ENCODE measurements at regions not wholly inside any gene's neighbourhood (a gene's known extent, or its start where the extent isn't known, plus 50 kb on each side); places are given as distances from the start of the nearest gene placed in this dataset.

- no peak for DNase-seq
Measured at GRCh38 chr1:239593527-239593926, 207.2 kb downstream of the CHRM3 start.

- DNase-seq = no peak
Measured at GRCh38 chr1:239600588-239600987, 214.2 kb downstream of the CHRM3 start.

- DNase-seq = no peak
Measured at GRCh38 chr1:239601108-239601507, 214.7 kb downstream of the CHRM3 start.

- DNase-seq = no peak
Measured at GRCh38 chr1:239603530-239603929, 217.2 kb downstream of the CHRM3 start.

- no peak for DNase-seq
Measured at GRCh38 chr1:239606850-239607400, 220.6 kb downstream of the CHRM3 start.

- no peak for DNase-seq
Measured at GRCh38 chr1:239608469-239608868, 222.1 kb downstream of the CHRM3 start.

- DNase-seq = no peak
Measured at GRCh38 chr1:239612379-239612778, 226.0 kb downstream of the CHRM3 start.

- DNase-seq = no peak
Measured at GRCh38 chr1:239616673-239617072, 230.3 kb downstream of the CHRM3 start.

GRCh38 chr1:239617259-239617658 is 230.9 kb downstream of the CHRM3 start:
- no peak for DNase-seq

GRCh38 chr1:239617731-239618130 is 231.4 kb downstream of the CHRM3 start:
- no peak for DNase-seq

GRCh38 chr1:239619190-239619589 is 232.8 kb downstream of the CHRM3 start:
- DNase-seq = no peak

- no peak for DNase-seq
Measured at GRCh38 chr1:239630767-239631166, 244.4 kb downstream of the CHRM3 start.

- DNase-seq = no peak
Measured at GRCh38 chr1:239633432-239633831, 247.1 kb downstream of the CHRM3 start.

- no peak for DNase-seq
Measured at GRCh38 chr1:239635276-239635675, 248.9 kb downstream of the CHRM3 start.

GRCh38 chr1:239636347-239636746 is 250.0 kb downstream of the CHRM3 start:
- DNase-seq = no peak

GRCh38 chr1:239644604-239645003 is 258.2 kb downstream of the CHRM3 start:
- DNase-seq = no peak

GRCh38 chr1:239647045-239647444 is 260.7 kb downstream of the CHRM3 start:
- no peak for DNase-seq

GRCh38 chr1:239647964-239648632 is 261.7 kb downstream of the CHRM3 start:
- DNase-seq = no peak

- no peak for DNase-seq
Measured at GRCh38 chr1:239655023-239655422, 268.7 kb downstream of the CHRM3 start.

- DNase-seq = no peak
Measured at GRCh38 chr1:239657291-239657690, 270.9 kb downstream of the CHRM3 start.

GRCh38 chr1:239662950-239663349 is 276.6 kb downstream of the CHRM3 start:
- no peak for DNase-seq

- no peak for DNase-seq
Measured at GRCh38 chr1:239672256-239672655, 285.9 kb downstream of the CHRM3 start.

GRCh38 chr1:239675735-239676134 is 289.4 kb downstream of the CHRM3 start:
- DNase-seq = no peak

Measured in amygdala (tissue), 56 donors.